CD4-positive, alpha-beta T cell treated with Interleukin-15 for 1 hour (primary cell): ENCODE measurements at regions not wholly inside any gene's neighbourhood (a gene's known extent, or its start where the extent isn't known, plus 50 kb on each side); places are given as distances from the start of the nearest gene placed in this dataset.
"Not testable (repeated sequence)": the region's sequence is repeated elsewhere in the genome, so short reads cannot be mapped to it uniquely, and the experiment has no call there.

Experiments used
- DNase-seq: peaks from one replicate; pipeline ENCODE4 v3.0.0-alpha.2; 2020

DNA sequence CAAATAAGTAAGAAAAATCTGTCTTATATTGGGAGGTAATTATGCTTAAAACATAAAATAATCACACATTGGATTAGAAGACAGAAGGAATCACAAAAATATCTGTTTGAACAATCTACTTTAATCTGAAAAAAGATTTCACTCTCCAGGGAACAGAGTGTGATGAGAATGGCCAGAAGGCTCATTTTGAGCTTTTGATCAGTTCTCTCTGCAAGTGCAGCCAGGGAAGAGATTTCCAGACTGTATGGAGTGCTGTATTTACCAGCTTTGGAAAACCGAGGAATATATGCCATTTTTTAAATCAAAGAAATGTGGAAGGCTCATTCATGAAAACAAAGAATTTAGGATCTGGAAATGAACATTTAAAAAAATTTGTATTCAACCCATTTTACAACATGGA, 83.0 kb upstream of the WAC start:
- no peak for DNase-seq

DNA sequence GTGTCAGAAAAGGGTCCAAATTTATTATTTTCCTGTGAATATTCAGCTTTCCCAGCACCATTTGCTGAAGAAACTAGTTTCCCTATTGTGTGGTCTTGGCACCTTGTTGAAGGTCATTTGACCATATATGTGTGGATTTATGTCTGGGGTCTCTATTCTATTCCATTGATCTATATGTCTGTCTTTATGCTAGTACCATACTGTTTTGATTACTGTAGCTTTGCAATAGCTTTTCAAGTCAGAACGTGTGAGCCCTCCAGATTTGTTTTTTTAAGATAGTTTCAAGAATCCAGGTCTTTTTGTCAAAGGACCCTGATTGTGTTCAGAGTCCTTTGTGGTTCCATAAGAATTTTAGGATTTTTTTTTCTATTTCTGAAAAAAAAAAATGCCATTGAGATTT, 79.0 kb upstream of the WAC start:
- DNase-seq, result no peak

DNA sequence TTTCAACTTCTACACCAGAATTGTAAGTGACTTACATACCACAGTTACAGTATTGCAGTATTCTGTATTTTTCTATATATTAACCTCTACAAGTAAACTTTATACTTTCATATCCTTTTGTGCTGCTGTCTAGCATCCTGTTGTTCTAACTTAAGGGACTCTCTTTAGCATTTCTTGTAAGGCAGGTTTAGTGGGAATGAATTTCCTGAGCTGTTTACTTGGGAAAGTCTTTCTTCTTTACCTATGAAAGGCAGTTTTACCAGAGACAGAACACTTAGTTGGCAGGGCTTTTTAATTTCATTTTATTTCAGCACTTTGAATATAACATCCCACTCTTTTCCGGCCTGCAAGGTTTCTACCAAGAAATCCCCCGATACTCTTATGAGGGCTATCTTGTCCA, 75.8 kb upstream of the WAC start:
- no peak for DNase-seq

DNA sequence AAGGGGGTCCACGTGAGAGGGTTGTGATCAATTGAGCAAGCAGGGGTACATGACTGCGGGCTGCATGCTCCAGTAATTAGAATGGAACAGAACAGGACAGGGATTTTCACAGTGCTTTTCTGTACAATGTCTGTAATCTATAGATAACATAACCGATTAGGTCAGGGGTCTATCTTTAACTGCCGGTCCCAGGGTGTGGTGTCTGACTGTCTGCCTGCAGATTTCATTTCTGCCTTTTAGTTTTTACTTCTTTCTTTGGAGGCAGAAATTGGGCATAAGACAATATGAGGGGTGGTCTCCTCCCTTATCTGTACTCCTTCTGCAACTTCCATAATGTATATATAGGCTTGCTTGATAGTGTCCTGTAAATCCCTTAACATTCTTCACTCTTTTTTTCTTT, 75.0 kb upstream of the WAC start:
- not testable (repeated sequence) for DNase-seq

DNA sequence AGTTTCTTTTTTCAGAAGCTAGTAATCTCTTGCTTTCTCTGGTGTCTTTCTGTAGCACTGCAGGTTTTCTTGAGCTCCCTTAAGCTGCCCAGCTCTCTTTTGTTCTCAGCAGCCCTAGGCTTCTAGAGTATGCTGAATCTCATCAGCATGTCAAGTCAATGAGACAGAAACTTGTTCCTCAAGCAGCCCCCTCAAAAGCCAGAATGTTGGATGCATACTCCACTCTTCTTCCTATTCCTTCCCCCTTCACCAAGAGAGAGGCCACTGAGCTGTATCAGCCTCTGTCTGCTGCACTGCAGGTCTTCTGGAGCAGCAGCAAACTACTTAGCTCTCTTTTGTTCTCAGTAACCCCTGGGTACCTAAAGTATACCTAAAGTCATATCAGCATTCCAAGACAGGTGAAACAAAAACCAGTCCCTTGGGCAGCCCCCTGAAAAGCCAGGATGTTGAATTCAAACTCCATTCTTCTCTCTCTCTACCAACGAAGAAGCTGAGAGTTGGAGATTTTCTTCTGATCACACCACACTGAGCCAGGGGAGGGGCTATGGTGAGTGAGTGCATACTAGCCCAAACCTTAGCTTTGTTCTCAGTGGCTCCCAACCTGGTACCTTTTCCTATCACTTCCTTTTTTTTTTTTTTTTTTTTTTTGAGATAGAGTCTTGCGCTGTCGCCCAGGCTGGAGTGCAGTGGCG, 73.3 kb upstream of the WAC start:
- no peak for DNase-seq

DNA sequence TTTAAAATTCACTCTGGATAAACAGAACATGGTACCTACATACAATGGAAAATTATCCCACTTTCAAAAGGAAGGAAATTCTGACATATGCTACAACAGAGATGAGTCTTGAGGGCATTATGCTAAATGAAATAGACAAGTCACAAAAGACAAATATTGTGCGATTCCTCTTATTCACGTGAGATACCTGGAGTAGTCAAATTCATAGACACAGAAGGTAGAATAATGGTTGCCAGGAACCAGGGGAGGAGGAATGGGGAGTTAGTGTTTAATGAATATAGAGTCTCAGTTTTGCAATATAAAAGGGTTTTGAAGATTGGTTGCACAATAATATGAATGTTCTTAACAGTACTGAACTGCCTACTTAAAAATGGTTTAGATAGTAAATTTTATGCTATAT, 69.8 kb upstream of the WAC start:
- no peak for DNase-seq

DNA sequence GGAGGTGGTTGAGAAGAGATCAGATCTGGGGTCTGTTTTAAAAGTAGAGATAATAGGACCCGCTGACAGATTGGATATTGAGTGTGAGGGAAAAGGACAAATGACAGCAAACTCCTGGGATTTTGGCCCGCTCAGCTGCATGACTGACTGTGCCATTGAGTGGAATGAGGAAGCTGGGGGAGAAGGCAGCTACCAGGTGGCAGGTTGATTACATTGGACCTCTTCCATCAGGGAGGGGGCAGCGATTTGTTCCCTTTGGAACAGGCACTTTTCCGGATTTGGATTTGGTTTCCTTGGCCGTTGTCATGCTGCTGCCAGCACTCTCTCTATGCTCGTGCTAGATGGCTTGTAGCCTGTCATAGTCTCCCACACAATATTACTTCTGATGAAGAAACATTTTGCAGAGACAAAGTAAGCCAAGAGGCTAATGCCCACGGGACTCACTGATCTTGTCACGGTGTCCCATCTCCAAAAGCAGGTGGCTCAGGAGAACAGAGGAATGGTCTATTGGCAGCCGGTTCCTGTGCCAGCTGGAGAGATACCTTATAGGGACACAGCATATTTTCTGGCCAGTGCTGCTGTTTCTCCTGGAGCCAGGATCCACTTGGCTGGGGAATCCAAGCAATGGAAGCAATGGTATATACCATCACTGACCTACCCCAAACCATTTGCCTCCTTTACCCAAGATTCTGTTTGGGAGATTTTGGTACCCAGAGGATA, 69.1 kb upstream of the WAC start:
- DNase-seq, result no peak

DNA sequence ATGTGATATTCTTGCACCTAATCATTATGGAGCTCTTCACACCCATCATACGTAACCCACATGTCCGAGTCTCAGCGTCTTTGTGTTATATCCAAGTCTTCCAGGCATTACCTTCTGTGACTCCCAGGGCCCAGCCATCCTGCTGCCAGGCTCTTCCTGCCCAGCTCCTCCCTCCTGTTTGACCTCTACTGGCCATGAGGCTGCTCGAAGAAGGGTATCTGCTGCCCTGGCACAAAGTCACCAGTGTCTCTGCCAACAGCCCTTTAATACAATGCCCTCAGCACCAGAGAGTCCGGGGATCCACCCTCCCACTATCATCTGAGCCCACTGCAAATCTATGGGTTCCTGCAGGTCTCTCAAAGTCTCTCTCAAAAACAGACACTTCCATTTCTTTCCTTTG, 65.3 kb upstream of the WAC start:
- DNase-seq, result no peak

DNA sequence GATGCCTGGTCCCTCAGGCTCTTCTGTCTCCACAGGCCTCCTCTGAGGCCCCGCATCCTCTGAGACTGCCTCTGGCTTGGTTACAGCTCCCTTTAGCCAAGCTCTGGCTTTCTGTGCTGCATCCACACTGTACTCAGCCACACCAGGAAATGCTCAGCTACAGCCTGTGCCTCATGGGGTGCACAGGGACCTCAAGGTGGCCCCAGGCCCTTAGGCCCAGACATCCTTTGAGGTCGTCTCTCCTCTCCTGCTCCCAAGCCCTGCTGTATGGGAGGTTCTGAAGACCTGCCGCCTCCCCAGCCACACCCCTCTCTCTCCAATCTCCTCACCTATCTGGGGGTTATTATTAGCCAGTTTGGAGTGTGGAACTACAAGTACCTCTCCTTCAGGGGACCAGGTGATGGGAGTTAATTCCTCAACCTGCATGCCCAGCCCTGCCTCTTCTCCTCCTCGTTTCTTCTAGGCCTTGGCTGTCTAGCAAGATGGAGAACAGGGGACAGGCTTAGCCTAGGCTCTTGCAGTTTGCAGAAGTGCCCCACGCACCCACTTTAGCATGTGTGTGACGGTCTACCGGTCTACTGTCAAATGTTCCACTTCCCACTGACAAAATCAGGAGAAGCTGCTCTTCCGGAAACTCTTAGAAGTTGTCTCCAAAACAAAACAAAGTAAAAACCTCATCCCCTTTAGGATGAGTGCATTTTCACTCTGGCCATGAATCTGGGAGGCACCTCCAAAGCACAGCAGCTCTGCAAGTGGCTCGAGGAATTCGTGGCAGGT, 64.0 kb upstream of the WAC start:
- no peak for DNase-seq

DNA sequence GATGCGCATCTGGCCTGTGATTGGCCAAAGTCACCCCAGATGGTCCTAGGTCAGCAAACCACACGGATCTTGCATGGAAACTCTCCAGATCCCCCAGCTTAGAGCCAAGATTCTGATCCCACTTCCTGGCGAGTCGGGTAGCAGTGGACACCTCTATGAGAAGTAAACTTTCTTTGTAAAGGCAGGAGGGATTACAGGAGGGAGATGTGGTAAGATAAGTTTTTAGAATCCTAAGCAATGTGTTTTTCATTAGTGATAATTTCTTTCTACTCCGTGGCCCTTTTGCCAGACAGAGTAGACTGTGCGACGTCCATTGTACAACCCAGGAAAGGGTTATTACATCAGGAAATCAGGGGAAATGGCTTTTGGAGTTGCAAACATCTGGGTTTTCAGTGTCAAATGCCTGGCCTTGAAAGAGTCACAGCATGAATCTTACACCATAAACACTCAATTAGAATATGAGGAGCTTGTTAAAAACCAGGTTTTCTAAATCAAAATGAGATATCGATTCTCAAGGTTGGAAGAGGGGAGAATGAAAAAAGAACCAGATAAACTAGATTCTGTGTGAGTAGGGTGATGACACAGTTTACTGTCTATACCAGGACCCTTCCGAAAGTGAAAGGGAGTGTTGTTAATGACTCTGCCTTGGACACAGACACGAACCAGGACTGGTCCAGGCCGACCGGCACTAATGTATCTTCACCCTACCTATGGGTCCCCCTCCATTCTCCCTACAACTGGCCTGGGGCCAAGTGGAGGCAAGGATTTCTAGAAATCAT, 61.9 kb upstream of the WAC start:
- no peak for DNase-seq

DNA sequence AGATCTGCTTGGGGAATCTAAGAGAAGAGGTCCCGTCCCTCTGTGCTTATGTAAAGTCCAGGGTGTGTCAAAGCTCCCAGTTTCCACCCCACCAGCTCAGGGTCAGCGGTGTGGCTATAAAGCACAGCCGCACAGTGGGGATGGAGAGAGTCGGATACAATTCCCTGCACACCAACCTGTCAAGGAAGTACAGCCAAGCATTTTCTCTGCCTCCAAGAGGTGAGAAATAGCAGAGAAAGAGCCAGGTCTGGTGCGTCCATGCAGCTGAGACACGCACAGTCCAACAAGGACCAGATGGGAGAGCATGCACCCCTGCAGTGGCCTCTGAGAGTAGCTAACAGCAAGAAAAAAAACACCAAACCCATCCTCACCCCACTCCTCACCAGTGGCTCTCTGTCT, 61.3 kb upstream of the WAC start:
- no peak for DNase-seq

DNA sequence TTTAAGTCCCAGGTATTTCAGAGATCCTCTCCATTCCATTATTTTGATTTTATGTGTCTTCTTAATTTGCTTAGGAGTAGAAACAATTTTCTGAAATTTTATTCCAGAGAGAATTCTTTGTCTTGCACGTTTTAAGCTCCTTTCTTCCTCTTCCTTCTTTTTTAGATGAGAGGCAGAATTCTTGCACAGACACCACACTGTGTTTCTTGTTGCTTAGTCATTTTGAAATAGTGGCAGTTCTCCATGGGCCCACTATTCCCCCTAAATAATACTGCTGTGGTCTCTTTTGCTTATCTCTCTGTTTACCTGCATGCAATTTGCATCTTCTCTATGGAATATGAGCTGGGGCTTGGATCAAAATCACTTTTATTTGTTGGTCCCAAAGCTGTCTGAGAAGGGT, 54.3 kb upstream of the WAC start:
- no peak for DNase-seq

DNA sequence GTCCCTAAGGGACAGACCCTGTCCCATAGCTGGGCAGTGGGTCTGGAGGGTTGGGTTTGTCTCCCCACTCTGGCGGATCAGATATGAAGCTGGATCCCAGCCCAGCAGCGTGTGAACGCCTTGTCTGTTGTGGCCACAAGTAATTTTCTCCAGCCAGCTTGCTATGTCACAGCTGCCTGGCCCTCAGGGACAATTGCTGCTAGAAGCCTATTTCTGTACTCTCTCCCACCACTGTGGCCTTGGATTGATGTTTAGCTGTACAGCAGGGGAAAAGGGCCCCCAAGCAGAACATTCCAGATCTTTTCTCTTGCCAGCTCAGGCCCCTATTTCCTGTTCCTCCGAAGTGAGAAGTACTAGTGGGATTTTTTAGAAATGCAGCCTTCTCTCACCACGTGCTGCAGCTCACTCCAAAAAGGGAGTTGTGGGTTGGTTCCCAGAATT, 53.5 kb upstream of the WAC start:
- DNase-seq, result no peak

DNA sequence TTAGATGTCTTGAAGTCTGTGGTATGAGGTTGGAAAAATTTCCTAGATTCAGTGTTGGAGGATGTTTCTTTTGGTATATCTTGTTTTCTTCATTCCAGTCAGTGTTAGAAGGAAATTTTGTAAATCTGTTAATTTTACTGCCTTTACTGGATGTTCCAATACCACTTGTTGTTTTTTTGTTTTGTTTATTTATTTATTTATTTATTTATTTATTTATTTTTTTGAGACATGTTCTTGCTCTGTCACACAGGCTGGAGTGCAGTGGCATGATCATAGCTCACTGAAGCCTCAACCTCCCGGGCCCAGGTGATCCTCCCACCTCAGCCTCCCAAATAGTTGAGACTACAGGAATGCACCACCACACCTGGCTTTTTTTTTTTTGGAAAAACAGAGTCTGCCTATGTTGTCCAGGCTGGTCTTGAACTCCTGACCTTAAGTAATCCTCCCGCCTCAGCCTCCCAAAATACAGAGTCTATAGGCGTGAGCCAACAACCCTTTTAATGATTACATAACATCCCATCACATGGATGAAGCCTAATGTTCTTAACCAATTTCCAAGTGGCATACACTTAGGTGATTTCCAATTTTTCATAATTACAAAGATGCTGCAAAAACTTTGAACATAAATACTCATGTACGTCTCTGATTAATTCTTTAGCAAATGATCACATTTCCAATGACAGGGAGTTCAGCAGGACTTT, 52.8 kb upstream of the WAC start:
- DNase-seq, result no peak

DNA sequence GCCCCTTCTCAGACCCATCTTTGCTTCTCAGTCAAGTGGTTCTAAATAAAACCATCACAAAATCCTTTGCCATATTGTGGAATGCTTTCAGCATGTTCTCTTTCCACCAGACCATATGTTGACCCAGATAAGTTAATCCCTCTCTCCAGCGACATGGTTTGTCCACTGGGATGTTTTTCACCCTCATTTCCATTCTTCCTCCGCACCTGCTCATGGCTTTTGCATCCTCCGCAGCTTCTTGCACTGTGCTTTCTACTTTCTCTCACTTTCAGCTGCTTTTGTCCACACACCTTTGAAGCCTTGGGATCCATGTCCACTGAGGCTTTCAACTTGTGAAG, 52.3 kb upstream of the WAC start:
- DNase-seq, result no peak

DNA sequence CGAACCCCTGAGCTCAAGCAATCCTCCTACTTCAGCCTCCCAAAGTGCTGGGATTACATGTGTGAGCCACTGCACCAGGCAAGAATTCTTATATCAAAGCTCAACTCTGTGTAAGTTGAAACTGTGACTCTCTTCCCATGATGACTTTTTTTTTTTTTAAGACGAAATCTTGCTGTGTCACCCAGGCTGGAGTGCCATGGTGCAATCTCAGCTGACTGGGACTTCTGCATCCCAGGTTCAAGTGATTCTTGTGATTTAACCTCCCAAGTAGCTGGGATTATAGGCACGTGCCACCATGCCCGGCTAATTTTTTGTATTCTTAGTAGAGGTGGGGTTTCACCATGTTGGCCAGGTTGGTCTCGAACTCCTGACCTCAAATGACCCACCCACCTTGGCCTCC, 51.6 kb upstream of the WAC start:
- DNase-seq, result peak; percentile 23

DNA sequence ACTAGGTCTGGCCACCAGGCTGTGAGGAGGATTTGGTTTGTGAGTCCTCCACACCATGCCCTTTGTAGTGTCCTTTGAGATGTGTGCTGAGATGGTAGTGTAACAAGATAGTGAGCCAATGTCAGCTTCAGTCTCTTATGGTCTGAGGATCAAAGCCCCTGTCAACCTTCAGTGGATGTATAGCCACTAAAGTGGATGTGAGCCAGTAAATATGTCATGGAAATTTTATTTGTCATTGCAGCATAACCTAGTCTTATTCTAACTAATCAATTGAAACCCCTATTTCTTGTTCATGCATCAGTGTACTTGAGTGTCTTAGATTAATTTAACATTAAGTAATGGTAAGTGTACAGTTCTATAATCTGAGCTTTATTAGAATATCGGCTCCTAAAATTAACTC, 51.0 kb upstream of the WAC start:
- DNase-seq, result no peak
